ENCODE measurements at regions not wholly inside any gene's neighbourhood (a gene's known extent, or its start where the extent isn't known, plus 50 kb on each side); places are given as distances from the start of the nearest gene placed in this dataset.

DNA sequence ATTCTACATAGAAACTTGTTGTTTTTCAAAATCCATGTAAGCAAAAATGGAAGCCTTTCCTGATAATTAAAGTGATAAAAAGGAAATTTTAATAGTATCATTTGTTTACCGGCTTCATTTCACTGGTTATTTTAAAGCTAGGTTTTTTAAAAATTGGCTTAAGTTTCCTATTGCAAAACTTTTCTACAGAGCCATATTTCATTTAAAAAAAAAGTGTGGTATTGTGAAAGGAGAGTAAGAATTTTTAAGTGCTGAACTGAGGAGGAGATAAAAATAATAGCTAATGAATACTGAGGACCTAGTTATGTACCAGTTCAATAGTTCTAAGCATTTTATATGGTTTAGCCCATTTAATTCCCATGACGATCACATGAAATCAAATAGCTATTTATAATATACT lies 172.2 kb upstream of the COL1A2 start:
- BruUV-seq (replicated peaks) = no TSS peak
- FAIRE-seq (no peak), DNase-seq (ENCODE audit: low read depth, low spot score) (no peak)
- Histone ChIP-seq H3K27me3 (ENCODE audit: control insufficient read depth in 2 of 2, insufficient read depth in 2 of 2, low read length in 2 of 2) (no peaks in the 10 kb centered on the region), H3K4me3 (replicated peaks in 1 of 3; ENCODE audit: insufficient read depth in 1 of 3, low read depth in 1 of 3, low read length in 3 of 3) (no peak overlapping the region), H4K20me1 (replicated peaks; ENCODE audit: control insufficient read depth, extremely low read depth, insufficient read depth, low read length) (no peaks in the 10 kb centered on the region), H3K9me3 (replicated peaks; ENCODE audit: control insufficient read depth, insufficient read depth, low read length) (no peaks in the 10 kb centered on the region), H3K79me2 (ENCODE audit: control insufficient read depth, insufficient read depth, low read length) (no peaks in the 10 kb centered on the region), H3K4me2 (ENCODE audit: insufficient read depth, low read length) (no peak overlapping the region), H3K9ac (replicated peaks; ENCODE audit: extremely low read depth, insufficient read depth, low read length) (no peak overlapping the region), H3K9me1 (replicated peaks; ENCODE audit: control insufficient read depth, extremely low read depth, insufficient read depth, low read length) (no peaks in the 10 kb centered on the region), H3K4me1 (ENCODE audit: control insufficient read depth, extremely low read depth, insufficient read depth, low read length) (peaks cover 8% of the 10 kb centered on the region), H3K36me3 (ENCODE audit: control insufficient read depth in 2 of 2, extremely low read depth in 1 of 2, insufficient read depth in 2 of 2, low read length in 2 of 2) (no peaks in the 10 kb centered on the region), H3K27ac (ENCODE audit: insufficient read depth, low read depth, low read length) (no peak overlapping the region), H2AFZ (ENCODE audit: low read depth, low read length) (no peak overlapping the region)
- no peak for TF ChIP-seq POLR2AphosphoS5 (IDR thresholded peaks at IDR 0.05; ENCODE audit: insufficient read depth, low read depth, low read length)
- no peak for TF ChIP-seq FOS (IDR thresholded peaks at IDR 0.05; ENCODE audit: borderline replicate concordance, insufficient read depth, low read length)
- TF ChIP-seq GATA2 (IDR thresholded peaks at IDR 0.05; ENCODE audit: insufficient read depth, insufficient read length, low read depth, low read length) = no peak
- no peak for TF ChIP-seq POLR2A (IDR thresholded peaks at IDR 0.05; ENCODE audit: low read depth, low read length)
- TF ChIP-seq JUN (IDR thresholded peaks at IDR 0.05; ENCODE audit: borderline replicate concordance, insufficient read depth, insufficient read length, low read depth) = no peak
- TF ChIP-seq EZH2 (IDR thresholded peaks at IDR 0.05; ENCODE audit: borderline replicate concordance, low read depth, low read length, severe bottlenecking) = no peak
- TF ChIP-seq, protein P1, sequence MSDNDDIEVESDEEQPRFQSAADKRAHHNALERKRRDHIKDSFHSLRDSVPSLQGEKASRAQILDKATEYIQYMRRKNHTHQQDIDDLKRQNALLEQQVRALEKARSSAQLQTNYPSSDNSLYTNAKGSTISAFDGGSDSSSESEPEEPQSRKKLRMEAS (IDR thresholded peaks at IDR 0.05; ENCODE audit: insufficient read depth, insufficient read length) = no peak
- TF ChIP-seq, protein P2, sequence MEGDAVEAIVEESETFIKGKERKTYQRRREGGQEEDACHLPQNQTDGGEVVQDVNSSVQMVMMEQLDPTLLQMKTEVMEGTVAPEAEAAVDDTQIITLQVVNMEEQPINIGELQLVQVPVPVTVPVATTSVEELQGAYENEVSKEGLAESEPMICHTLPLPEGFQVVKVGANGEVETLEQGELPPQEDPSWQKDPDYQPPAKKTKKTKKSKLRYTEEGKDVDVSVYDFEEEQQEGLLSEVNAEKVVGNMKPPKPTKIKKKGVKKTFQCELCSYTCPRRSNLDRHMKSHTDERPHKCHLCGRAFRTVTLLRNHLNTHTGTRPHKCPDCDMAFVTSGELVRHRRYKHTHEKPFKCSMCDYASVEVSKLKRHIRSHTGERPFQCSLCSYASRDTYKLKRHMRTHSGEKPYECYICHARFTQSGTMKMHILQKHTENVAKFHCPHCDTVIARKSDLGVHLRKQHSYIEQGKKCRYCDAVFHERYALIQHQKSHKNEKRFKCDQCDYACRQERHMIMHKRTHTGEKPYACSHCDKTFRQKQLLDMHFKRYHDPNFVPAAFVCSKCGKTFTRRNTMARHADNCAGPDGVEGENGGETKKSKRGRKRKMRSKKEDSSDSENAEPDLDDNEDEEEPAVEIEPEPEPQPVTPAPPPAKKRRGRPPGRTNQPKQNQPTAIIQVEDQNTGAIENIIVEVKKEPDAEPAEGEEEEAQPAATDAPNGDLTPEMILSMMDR (IDR thresholded peaks at IDR 0.05; ENCODE audit: extremely low read depth in 1 of 2, insufficient read depth in 1 of 2, low read depth in 1 of 2, low read length in 2 of 2) = no peak
- no peak for TF ChIP-seq MYC (IDR thresholded peaks at IDR 0.05; ENCODE audit: low read depth, low read length)
- intact Hi-C loops (cut with micrococcal nuclease) (loop anchor here (2.0 kb wide), 1 partner anchor 978 kb away; no protein-coding TSS in a partner anchor), dilution Hi-C loops (cut with MboI; ENCODE audit: extremely low pct_ligation_motif_present, low sequenced_read_pairs) (no loop called here)
- ChIA-PET POLR2A (interaction anchor here (0.6 kb wide), 1 partner anchor 17 kb away, joined by 3 read pairs; no protein-coding TSS in a partner anchor), CTCF (interaction anchor here (0.6 to 4.0 kb wide), 18 partner anchors 10 to 780 kb away, joined by 3 to 37 read pairs (median 4); partner anchors contain the start of gene COL1A2)
